ENCODE measurements at regions not wholly inside any gene's neighbourhood (a gene's known extent, or its start where the extent isn't known, plus 50 kb on each side); places are given as distances from the start of the nearest gene placed in this dataset.
"Not testable (repeated sequence)": the region's sequence is repeated elsewhere in the genome, so short reads cannot be mapped to it uniquely, and the experiment has no call there.

DNA sequence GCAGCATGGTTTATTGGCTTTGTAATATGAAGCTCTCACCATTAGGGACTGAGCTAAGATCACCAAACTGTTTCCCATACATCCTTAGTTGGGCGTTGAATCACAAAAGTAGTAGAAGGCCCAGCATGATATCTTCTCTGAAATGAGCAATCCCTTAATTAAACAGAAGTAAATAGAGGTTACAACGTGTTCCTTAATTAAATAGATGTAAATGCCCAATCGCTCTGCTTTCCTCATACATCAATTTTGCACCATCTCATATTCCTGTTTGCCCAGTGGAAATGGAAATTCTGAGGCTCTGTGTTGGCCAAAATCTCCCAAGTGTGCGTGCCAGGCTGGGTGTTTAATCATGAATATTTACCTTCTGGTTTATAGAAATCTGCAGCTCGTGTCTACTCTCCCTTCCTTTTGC lies 107.4 kb upstream of the FOXB1 start:
- DNase-seq (ENCODE audit: low spot score) = no peak
- TF ChIP-seq, protein P1, sequence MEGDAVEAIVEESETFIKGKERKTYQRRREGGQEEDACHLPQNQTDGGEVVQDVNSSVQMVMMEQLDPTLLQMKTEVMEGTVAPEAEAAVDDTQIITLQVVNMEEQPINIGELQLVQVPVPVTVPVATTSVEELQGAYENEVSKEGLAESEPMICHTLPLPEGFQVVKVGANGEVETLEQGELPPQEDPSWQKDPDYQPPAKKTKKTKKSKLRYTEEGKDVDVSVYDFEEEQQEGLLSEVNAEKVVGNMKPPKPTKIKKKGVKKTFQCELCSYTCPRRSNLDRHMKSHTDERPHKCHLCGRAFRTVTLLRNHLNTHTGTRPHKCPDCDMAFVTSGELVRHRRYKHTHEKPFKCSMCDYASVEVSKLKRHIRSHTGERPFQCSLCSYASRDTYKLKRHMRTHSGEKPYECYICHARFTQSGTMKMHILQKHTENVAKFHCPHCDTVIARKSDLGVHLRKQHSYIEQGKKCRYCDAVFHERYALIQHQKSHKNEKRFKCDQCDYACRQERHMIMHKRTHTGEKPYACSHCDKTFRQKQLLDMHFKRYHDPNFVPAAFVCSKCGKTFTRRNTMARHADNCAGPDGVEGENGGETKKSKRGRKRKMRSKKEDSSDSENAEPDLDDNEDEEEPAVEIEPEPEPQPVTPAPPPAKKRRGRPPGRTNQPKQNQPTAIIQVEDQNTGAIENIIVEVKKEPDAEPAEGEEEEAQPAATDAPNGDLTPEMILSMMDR (IDR thresholded peaks at IDR 0.05; ENCODE audit: extremely low read depth, missing control alignments) = no peak

DNA sequence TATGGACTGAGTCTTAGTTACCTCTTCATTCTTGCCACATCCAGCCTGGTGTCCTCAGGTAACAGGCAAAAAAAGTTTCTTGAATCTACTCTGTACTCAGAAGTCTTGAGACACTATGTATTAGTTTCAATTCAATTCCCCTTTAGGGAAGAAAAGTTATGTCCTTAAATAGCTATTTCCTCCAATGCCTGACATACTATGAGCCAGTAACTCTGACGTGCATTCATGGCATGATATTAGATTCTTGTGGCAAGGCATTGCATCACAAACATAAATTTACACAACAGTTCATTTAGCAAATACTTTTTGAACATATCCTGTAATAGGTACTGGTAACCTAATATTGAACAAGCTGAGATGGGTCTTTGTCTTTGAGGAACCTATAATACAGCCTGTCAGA lies 109.3 kb upstream of the FOXB1 start:
- no peak for DNase-seq (ENCODE audit: low spot score)
- TF ChIP-seq, protein P1 (IDR thresholded peaks at IDR 0.05; ENCODE audit: extremely low read depth, missing control alignments) = no peak

DNA sequence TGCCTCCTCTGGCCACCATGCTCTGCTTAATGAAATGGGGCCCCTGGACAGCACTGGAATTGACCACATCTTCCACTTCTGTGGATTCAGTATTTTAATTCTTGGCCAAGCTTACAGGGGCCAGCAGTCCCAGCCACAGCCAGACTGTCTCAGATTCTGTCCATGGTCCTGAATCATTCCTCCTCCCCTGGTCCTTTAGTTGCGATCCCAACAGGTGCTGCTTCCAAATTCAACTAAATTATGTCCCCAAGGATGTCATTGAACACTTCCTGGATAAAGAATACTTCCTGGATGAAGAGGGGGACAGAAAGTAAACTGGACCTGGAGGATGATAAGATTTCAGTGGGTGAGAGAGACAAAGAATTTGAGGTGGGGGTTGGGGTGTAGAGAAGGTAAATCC lies 111.1 kb upstream of the FOXB1 start:
- DNase-seq (ENCODE audit: low spot score) = no peak
- TF ChIP-seq, protein P1 (IDR thresholded peaks at IDR 0.05; ENCODE audit: extremely low read depth, missing control alignments) = no peak

DNA sequence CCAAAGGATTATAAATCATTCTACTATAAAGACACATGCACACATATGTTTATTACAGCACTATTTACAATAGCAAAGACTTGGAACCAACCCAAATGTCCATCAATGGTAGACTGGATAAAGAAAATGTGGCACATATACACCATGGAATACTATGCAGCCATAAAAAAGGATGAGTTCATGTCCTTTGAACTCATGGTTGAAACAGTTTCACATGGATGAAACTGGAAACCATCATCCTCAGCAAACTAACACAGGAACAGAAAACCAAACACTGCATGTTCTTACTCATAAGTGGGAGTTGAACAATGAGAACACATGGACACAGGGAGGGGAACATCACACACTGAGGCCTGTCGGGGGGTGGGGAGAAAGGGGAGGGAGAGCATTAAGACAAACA lies 116.2 kb upstream of the FOXB1 start:
- DNase-seq (ENCODE audit: low spot score) = not testable (repeated sequence)

DNA sequence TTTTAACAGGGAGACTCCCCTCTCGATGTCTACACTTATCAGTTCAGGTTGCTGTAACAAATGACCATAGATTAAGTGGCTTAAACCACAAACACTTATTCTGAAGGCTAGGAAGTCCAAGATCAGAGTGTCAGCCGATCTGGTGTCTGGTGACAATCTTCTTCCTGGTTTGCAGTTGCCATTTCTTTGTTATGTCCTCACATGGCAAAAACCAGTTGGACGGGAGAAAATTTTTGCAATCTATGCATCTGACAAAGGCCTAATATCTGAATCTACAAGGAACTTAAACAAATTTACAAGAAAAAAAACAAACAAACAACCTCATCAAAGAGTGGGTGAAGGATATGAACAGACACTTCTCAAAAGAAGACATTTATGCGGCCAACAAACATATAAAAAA lies 116.9 kb upstream of the FOXB1 start:
- TF ChIP-seq, protein P1 (IDR thresholded peaks at IDR 0.05; ENCODE audit: extremely low read depth, missing control alignments) = no peak
- no peak for DNase-seq (ENCODE audit: low spot score)

DNA sequence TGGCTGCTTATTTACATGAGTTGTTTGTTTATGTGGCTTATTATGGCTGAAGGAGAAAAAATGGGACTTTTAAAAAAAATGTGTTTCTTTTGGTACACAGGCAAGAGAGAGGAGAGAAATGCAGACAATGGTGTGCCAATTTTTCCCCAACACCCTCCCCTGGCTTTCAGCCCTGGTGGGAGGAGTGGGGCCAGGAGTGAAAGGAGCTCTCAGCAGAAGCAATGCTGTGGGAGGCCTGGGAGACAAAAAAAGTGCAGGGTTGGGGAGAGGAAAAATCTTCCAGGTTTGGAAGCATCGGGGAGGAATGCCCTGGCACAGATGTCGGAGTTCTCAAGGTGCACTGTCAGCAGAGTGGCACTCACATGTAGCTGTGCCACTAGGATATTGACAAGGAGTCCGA lies 117.7 kb upstream of the FOXB1 start:
- DNase-seq (ENCODE audit: low spot score) = no peak
- TF ChIP-seq, protein P1 (IDR thresholded peaks at IDR 0.05; ENCODE audit: extremely low read depth, missing control alignments) = no peak

DNA sequence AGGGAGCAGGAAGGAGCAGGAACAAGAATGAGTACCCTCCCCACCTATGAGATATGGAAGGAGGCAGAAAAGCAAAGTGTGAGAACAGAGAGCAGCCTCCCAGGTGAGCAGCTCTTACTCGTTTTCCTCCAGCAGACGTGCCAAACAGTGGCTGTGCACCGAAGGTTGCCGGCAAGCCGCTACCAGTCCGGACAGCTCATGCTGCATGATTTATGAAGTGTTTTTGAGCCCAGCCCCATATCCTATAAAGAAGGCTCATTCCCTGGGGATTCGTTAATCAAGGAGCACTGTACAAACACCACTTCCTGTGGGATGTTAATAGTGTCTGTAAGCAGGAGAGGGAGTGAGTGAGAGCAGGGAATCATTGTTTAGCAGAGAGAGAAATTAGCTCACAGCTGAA lies 118.3 kb upstream of the FOXB1 start:
- no peak for DNase-seq (ENCODE audit: low spot score)
- TF ChIP-seq, protein P1 (IDR thresholded peaks at IDR 0.05; ENCODE audit: extremely low read depth, missing control alignments) = no peak

DNA sequence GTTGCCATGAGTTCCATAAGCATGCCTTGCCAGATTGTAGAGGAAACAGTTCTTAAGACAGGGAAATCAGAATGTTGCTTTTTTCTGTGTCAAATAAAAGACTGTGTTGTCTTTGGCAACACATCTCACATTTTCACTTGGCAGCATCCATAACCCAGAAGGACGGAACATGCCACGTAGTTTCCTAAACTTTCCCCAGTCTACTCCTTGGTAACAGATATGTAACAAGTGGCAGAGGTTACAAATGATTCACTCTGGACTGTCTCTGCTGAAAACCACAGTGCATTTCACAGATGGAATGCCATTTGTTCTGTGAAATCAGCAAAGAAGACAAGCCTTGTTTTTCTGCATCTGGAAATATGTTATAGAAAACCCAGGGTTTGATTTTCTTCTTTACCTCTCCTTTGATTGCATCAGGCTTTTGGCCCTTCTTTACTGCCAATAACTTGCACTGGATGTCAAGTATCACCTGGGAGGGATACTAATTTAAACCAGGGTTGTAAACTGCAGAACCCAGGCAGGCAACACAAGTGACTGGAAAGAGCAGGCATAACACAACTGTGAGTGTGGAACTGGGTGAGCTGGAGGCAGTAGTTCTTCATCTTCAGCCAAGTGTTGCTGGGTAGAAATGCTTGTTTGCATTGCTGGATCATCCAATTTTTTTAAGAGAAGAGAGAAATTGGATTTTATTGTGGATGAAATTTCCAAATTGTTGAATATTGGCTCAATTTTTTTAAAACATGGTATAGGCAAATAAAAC lies 124.4 kb upstream of the FOXB1 start:
- DNase-seq (ENCODE audit: low spot score) = no peak
- TF ChIP-seq, protein P1 (IDR thresholded peaks at IDR 0.05; ENCODE audit: extremely low read depth, missing control alignments) = no peak

All from GM20000 (cell line).